ENCODE measurements at regions not wholly inside any gene's neighbourhood (a gene's known extent, or its start where the extent isn't known, plus 50 kb on each side); places are given as distances from the start of the nearest gene placed in this dataset.

DNA sequence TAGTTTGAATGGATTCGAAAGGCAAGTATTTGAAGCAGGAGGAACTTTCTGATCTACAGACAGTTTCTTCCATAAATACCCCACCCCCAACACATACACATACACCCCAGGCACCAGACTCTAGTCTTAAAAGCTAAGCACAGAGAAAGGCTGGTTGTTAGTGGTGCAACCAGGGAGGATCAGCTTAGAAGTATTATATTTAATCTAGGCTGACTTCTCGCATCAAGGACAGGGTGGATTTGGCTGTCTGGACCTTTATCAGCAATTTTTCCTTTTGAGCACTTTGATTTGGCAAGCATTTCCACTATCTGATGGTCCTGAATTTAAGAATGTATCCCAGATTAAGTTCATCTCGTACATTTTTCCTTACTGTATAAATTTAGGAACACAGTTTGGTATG lies 1489.8 kb upstream of the FLRT2 start:
- Histone ChIP-seq H3K27ac (ENCODE audit: low read length) (no peak overlapping the region), H3K4me3 (ENCODE audit: low read depth in 1 of 2, low read length in 2 of 2) (no peak overlapping the region), H3K9me3 (ENCODE audit: insufficient read depth, low read length, severe bottlenecking) (no peaks in the 10 kb centered on the region), H2AFZ (ENCODE audit: low read depth, low read length) (no peak overlapping the region), H4K20me1 (ENCODE audit: insufficient read depth, low read length) (no peaks in the 10 kb centered on the region), H3K79me2 (ENCODE audit: insufficient read depth, low read length) (no peaks in the 10 kb centered on the region), H3K9ac (ENCODE audit: low read depth, low read length) (no peak overlapping the region), H3K27me3 (ENCODE audit: insufficient read depth, low read length, poor library complexity) (no peaks in the 10 kb centered on the region), H3K4me1 (ENCODE audit: insufficient read depth, low read length) (no peaks in the 10 kb centered on the region), H3K4me2 (ENCODE audit: insufficient read depth, low read length) (no peak overlapping the region), H3K36me3 (ENCODE audit: insufficient read depth, low read length) (no peaks in the 10 kb centered on the region)
- DNase-seq = no peak
- TF ChIP-seq, protein P1, sequence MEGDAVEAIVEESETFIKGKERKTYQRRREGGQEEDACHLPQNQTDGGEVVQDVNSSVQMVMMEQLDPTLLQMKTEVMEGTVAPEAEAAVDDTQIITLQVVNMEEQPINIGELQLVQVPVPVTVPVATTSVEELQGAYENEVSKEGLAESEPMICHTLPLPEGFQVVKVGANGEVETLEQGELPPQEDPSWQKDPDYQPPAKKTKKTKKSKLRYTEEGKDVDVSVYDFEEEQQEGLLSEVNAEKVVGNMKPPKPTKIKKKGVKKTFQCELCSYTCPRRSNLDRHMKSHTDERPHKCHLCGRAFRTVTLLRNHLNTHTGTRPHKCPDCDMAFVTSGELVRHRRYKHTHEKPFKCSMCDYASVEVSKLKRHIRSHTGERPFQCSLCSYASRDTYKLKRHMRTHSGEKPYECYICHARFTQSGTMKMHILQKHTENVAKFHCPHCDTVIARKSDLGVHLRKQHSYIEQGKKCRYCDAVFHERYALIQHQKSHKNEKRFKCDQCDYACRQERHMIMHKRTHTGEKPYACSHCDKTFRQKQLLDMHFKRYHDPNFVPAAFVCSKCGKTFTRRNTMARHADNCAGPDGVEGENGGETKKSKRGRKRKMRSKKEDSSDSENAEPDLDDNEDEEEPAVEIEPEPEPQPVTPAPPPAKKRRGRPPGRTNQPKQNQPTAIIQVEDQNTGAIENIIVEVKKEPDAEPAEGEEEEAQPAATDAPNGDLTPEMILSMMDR (IDR thresholded peaks at IDR 0.05; ENCODE audit: borderline replicate concordance, extremely low read depth, low read length, poor library complexity, severe bottlenecking) = no peak
- TF ChIP-seq EZH2 (IDR thresholded peaks at IDR 0.05; ENCODE audit: borderline replicate concordance, low read depth, low read length, severe bottlenecking) = no peak
- ATAC-seq (ENCODE audit: insufficient read depth, low read depth) = no peak

DNA sequence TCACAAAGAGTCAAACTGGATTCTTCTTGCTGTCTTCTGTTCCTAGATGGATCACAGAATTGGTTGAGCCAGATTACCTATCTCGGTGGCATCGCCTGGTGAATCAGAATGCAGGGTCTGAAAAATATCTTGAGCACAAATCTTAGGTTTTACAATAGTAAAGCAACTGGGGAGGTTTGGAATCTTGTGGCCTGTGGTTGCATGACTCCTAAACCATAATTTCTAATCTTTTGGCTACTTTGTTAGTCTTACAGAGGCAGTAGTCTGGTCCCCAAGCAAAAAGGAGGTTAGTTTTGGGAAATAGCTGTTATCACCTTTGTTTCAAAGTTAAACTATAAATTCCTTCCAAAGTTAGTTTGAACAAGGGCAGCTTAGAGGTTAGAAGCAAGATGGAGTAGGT lies 1488.5 kb upstream of the FLRT2 start:
- no peak overlapping the region for H3K4me2 ChIP-seq (ENCODE audit: insufficient read depth, low read length)
- H3K79me2 ChIP-seq (ENCODE audit: insufficient read depth, low read length) = no peaks in the 10 kb centered on the region
- no peak overlapping the region for H3K9ac ChIP-seq (ENCODE audit: low read depth, low read length)
- no peaks in the 10 kb centered on the region for H4K20me1 ChIP-seq (ENCODE audit: insufficient read depth, low read length)
- H3K36me3 ChIP-seq (ENCODE audit: insufficient read depth, low read length) = no peaks in the 10 kb centered on the region
- no peak for DNase-seq
- no peak overlapping the region for H3K4me3 ChIP-seq (ENCODE audit: low read depth in 1 of 2, low read length in 2 of 2)
- no peak overlapping the region for H2AFZ ChIP-seq (ENCODE audit: low read depth, low read length)
- H3K9me3 ChIP-seq (ENCODE audit: insufficient read depth, low read length, severe bottlenecking) = no peaks in the 10 kb centered on the region
- no peaks in the 10 kb centered on the region for H3K27me3 ChIP-seq (ENCODE audit: insufficient read depth, low read length, poor library complexity)
- H3K27ac ChIP-seq (ENCODE audit: low read length) = no peak overlapping the region
- no peak for TF ChIP-seq EZH2 (IDR thresholded peaks at IDR 0.05; ENCODE audit: borderline replicate concordance, low read depth, low read length, severe bottlenecking)
- TF ChIP-seq, protein P1 (IDR thresholded peaks at IDR 0.05; ENCODE audit: borderline replicate concordance, extremely low read depth, low read length, poor library complexity, severe bottlenecking) = no peak
- H3K4me1 ChIP-seq (ENCODE audit: insufficient read depth, low read length) = no peaks in the 10 kb centered on the region
- no peak for ATAC-seq (ENCODE audit: insufficient read depth, low read depth)

DNA sequence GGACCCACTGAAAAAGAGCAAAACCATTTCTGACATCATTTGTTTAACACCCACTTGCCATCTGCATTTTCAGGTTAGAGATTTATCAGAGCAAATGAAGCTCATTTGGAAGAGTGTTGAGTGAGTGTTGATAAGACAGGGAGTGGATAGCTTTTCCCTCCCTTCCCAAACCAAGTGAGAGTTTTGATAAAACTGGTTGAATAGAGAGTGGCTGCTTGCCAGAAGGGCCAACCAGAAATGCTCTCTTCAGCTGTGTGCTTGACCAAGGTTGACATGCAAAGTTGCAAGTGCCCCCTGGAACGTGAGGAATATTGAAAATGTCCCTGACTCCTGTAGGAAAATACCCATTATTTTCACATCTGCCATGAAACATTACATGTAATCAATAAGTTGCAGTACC lies 1487.0 kb upstream of the FLRT2 start:
- DNase-seq = no peak
- Histone ChIP-seq H3K27me3 (ENCODE audit: insufficient read depth, low read length, poor library complexity) (no peaks in the 10 kb centered on the region), H3K79me2 (ENCODE audit: insufficient read depth, low read length) (no peaks in the 10 kb centered on the region), H3K27ac (ENCODE audit: low read length) (no peak overlapping the region), H3K4me1 (ENCODE audit: insufficient read depth, low read length) (no peaks in the 10 kb centered on the region), H3K4me3 (ENCODE audit: low read depth in 1 of 2, low read length in 2 of 2) (no peak overlapping the region), H4K20me1 (ENCODE audit: insufficient read depth, low read length) (no peaks in the 10 kb centered on the region), H2AFZ (ENCODE audit: low read depth, low read length) (no peak overlapping the region), H3K36me3 (ENCODE audit: insufficient read depth, low read length) (no peaks in the 10 kb centered on the region), H3K4me2 (ENCODE audit: insufficient read depth, low read length) (no peak overlapping the region), H3K9me3 (ENCODE audit: insufficient read depth, low read length, severe bottlenecking) (no peaks in the 10 kb centered on the region), H3K9ac (ENCODE audit: low read depth, low read length) (no peak overlapping the region)
- TF ChIP-seq, protein P1 (IDR thresholded peaks at IDR 0.05; ENCODE audit: borderline replicate concordance, extremely low read depth, low read length, poor library complexity, severe bottlenecking) = no peak
- no peak for TF ChIP-seq EZH2 (IDR thresholded peaks at IDR 0.05; ENCODE audit: borderline replicate concordance, low read depth, low read length, severe bottlenecking)
- no peak for ATAC-seq (ENCODE audit: insufficient read depth, low read depth)

All from DND-41 (cell line).